HUES64 (cell line): ENCODE measurements at regions not wholly inside any gene's neighbourhood (a gene's known extent, or its start where the extent isn't known, plus 50 kb on each side); places are given as distances from the start of the nearest gene placed in this dataset.

Source experiments
- H3K27ac ChIP-seq: 2 replicates; pipeline ENCODE4 v1.7.0; 2013; ENCODE audit warnings: low read depth, low read length, inconsistent platforms
- H3K27me3 ChIP-seq: 2 replicates; pipeline ENCODE4 v1.6.1; 2013; ENCODE audit warnings: mild to moderate bottlenecking, low read length; ENCODE audit not compliant: insufficient read depth
- H3K36me3 ChIP-seq: 2 replicates; pipeline ENCODE4 v1.6.1; 2013; ENCODE audit warnings: mild to moderate bottlenecking, low read length; ENCODE audit not compliant: insufficient read depth
- H3K4me1 ChIP-seq: 2 replicates; pipeline ENCODE4 v1.6.1; 2013; ENCODE audit warnings: mild to moderate bottlenecking, low read length, moderate library complexity; ENCODE audit not compliant: insufficient read depth
- H3K4me3 ChIP-seq: 2 replicates; pipeline ENCODE4 v1.5.1; 2013; ENCODE audit warnings: mild to moderate bottlenecking, low read length, moderate library complexity
- H3K9ac ChIP-seq: 2 replicates; pipeline ENCODE4 v1.6.1; 2013; ENCODE audit warnings: mild to moderate bottlenecking, low read depth, low read length
- H3K9me3 ChIP-seq: 2 replicates; pipeline ENCODE4 v1.6.1; 2013; ENCODE audit warnings: low read depth, low read length; ENCODE audit not compliant: insufficient read depth
- WGBS: fragments of 150-250, 120-280 bp; methylation state at CpG from one replicate; pipeline ENCODE4 v1.1.7; 2013; ENCODE audit warnings: missing lambda C conversion rate; 5-methylcytosine and 5-hydroxymethylcytosine counted together

GRCh38 chr11:10946072-10946471 lies 88.2 kb upstream of the ZBED5 start:
- 100% methylated on average over 1 of the region's 1 CpG for WGBS
- no peak overlapping the region for H3K27ac ChIP-seq
- H3K9me3 ChIP-seq = no peaks in the 10 kb centered on the region
- H3K4me3 ChIP-seq = no peak overlapping the region
- H3K27me3 ChIP-seq = no peaks in the 10 kb centered on the region
- no peaks in the 10 kb centered on the region for H3K36me3 ChIP-seq
- no peaks in the 10 kb centered on the region for H3K4me1 ChIP-seq
- no peak overlapping the region for H3K9ac ChIP-seq

- WGBS = 96% methylated on average over 1 of the region's 2 CpGs
- Histone ChIP-seq H3K4me1 (no peaks in the 10 kb centered on the region), H3K27me3 (no peaks in the 10 kb centered on the region), H3K9ac (no peak overlapping the region), H3K4me3 (no peak overlapping the region), H3K9me3 (no peaks in the 10 kb centered on the region), H3K36me3 (no peaks in the 10 kb centered on the region), H3K27ac (no peak overlapping the region)
These were observed 87.3 kb upstream of the ZBED5 start for GRCh38 chr11:10945196-10945595.

- WGBS = 87% methylated on average over 2 of the region's 2 CpGs
- Histone ChIP-seq H3K4me3 (no peak overlapping the region), H3K36me3 (no peaks in the 10 kb centered on the region), H3K27me3 (no peaks in the 10 kb centered on the region), H3K4me1 (no peaks in the 10 kb centered on the region), H3K9ac (no peak overlapping the region), H3K27ac (no peak overlapping the region), H3K9me3 (no peaks in the 10 kb centered on the region)
These were observed 86.1 kb upstream of the ZBED5 start for GRCh38 chr11:10943968-10944367.

- Histone ChIP-seq H3K27ac (no peak overlapping the region), H3K4me3 (no peak overlapping the region), H3K9ac (no peak overlapping the region), H3K9me3 (no peaks in the 10 kb centered on the region), H3K27me3 (no peaks in the 10 kb centered on the region), H3K36me3 (no peaks in the 10 kb centered on the region), H3K4me1 (no peaks in the 10 kb centered on the region)
- 85% methylated on average over 1 of the region's 3 CpGs for WGBS
These were observed 84.8 kb upstream of the ZBED5 start for GRCh38 chr11:10942620-10943019.

- Histone ChIP-seq H3K4me1 (no peaks in the 10 kb centered on the region), H3K9me3 (no peaks in the 10 kb centered on the region), H3K27me3 (no peaks in the 10 kb centered on the region), H3K9ac (no peak overlapping the region), H3K36me3 (no peaks in the 10 kb centered on the region), H3K27ac (no peak overlapping the region), H3K4me3 (no peak overlapping the region)
- 100% methylated on average over 1 of the region's 1 CpG for WGBS
These were observed 84.0 kb upstream of the ZBED5 start for GRCh38 chr11:10941871-10942270.

GRCh38 chr11:10941414-10941813 lies 83.6 kb upstream of the ZBED5 start:
- no peaks in the 10 kb centered on the region for H3K9me3 ChIP-seq

GRCh38 chr11:10938650-10939387 lies 81.0 kb upstream of the ZBED5 start:
- H3K9ac ChIP-seq = no peak overlapping the region
- H3K4me3 ChIP-seq = no peak overlapping the region
- 0 out of 2 replicates have a peak, but pooled peaks cover 4% of the 10 kb centered on the region for H3K4me1 ChIP-seq
- no peaks in the 10 kb centered on the region for H3K27me3 ChIP-seq
- no peaks in the 10 kb centered on the region for H3K36me3 ChIP-seq
- H3K27ac ChIP-seq = no peak overlapping the region
- WGBS = 88% methylated on average over 5 of the region's 5 CpGs
- no peaks in the 10 kb centered on the region for H3K9me3 ChIP-seq

More at GRCh38 chr11:10941414-10941813, 83.6 kb upstream of the ZBED5 start:
- Histone ChIP-seq H3K4me3 (no peak overlapping the region), H3K27me3 (no peaks in the 10 kb centered on the region), H3K9ac (no peak overlapping the region), H3K27ac (no peak overlapping the region), H3K4me1 (no peaks in the 10 kb centered on the region), H3K36me3 (no peaks in the 10 kb centered on the region)
- 71% methylated on average over 1 of the region's 1 CpG for WGBS

GRCh38 chr11:10938231-10938630 lies 80.4 kb upstream of the ZBED5 start:
- Histone ChIP-seq H3K9me3 (no peaks in the 10 kb centered on the region), H3K27ac (no peak overlapping the region), H3K27me3 (no peaks in the 10 kb centered on the region), H3K36me3 (no peaks in the 10 kb centered on the region), H3K9ac (no peak overlapping the region), H3K4me3 (no peak overlapping the region), H3K4me1 (0 out of 2 replicates have a peak, but pooled peaks cover 4% of the 10 kb centered on the region)
- WGBS = 92% methylated on average over 5 of the region's 5 CpGs

- 53% methylated on average over 1 of the region's 1 CpG for WGBS
- Histone ChIP-seq H3K27me3 (no peaks in the 10 kb centered on the region), H3K9me3 (no peaks in the 10 kb centered on the region), H3K27ac (no peak overlapping the region), H3K9ac (no peak overlapping the region), H3K36me3 (no peaks in the 10 kb centered on the region), H3K4me3 (no peak overlapping the region), H3K4me1 (peaks cover 12% of the 10 kb centered on the region)
These were observed 79.5 kb upstream of the ZBED5 start for GRCh38 chr11:10937385-10937771.

- H3K4me3 ChIP-seq = no peak overlapping the region
- WGBS = 93% methylated on average over 5 of the region's 5 CpGs
- no peaks in the 10 kb centered on the region for H3K9me3 ChIP-seq
- H3K27me3 ChIP-seq = no peaks in the 10 kb centered on the region
- H3K9ac ChIP-seq = no peak overlapping the region
- H3K27ac ChIP-seq = no peak overlapping the region
- H3K4me1 ChIP-seq = peaks cover 15% of the 10 kb centered on the region
- no peaks in the 10 kb centered on the region for H3K36me3 ChIP-seq
These were observed 79.0 kb upstream of the ZBED5 start for GRCh38 chr11:10936626-10937384.

- Histone ChIP-seq H3K9ac (no peak overlapping the region), H3K4me1 (peaks cover 15% of the 10 kb centered on the region), H3K36me3 (no peaks in the 10 kb centered on the region), H3K4me3 (no peak overlapping the region; the same call in 1 of the 2 replicates), H3K27ac (no peak overlapping the region), H3K27me3 (peaks cover 8% of the 10 kb centered on the region), H3K9me3 (no peaks in the 10 kb centered on the region)
- 91% methylated on average over 7 of the region's 7 CpGs for WGBS
These were observed 77.2 kb upstream of the ZBED5 start for GRCh38 chr11:10935015-10935559.
